Skeletal muscle cell (primary cell): ENCODE measurements at regions not wholly inside any gene's neighbourhood (a gene's known extent, or its start where the extent isn't known, plus 50 kb on each side); places are given as distances from the start of the nearest gene placed in this dataset.

Source experiments
- DNase-seq: peaks from one replicate; pipeline ENCODE4 v3.0.0-alpha.2; 2010; ENCODE audit warnings: low read depth
- H3K4me3 ChIP-seq: 2 replicates; pipeline ENCODE4 v1.5.1; 2011; ENCODE audit warnings: low read depth, mild to moderate bottlenecking, control low read depth, low read length, moderate library complexity

DNA sequence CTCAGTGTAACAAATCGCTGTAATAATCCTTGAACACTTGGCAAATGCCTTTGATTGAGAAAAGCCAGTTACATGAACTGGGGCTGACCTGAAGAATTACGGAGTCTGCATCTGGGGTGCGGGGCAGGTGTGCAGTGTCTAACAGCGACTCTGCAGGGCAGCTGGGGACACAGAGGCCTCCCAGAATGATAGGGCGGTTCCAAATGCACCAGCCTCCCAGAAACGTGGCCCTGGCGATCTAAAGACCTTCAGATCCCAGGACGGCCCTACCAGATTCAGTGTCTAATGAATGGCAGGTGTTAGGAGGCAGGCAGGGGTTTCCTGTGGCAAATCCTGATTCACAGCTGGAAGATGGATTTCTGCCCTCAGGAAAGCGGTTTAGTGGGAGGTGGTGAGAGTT lies 100.5 kb upstream of the RGMA start:
- DNase-seq: no peak
- H3K4me3 ChIP-seq: no peak overlapping the region

DNA sequence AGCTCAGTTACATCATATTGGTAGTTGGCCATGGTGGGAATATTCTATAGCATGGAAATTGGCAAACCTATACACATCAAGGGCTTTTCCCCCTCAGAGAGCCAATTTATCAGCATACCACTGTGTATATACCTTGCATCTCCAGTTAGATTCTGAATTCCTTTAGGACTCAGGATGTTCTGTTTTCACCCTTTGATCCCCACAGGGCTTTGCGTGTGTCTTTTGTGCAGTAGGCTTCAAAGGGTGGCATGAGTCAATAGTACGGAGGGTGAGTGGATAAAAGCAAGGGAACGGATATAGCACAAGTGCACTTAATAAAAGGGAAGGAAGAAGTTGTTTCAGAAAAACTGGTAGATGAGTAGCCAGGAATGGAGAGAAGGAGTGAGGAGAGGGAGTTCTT lies 99.2 kb upstream of the RGMA start:
- no peak for DNase-seq

GRCh38 chr15:93185796-93186195 lies 96.8 kb upstream of the RGMA start:
- no peak for DNase-seq
- H3K4me3 ChIP-seq: no peak overlapping the region

More for the DNA sequence above, 99.2 kb upstream of the RGMA start:
- H3K4me3 ChIP-seq: no peak overlapping the region

DNA sequence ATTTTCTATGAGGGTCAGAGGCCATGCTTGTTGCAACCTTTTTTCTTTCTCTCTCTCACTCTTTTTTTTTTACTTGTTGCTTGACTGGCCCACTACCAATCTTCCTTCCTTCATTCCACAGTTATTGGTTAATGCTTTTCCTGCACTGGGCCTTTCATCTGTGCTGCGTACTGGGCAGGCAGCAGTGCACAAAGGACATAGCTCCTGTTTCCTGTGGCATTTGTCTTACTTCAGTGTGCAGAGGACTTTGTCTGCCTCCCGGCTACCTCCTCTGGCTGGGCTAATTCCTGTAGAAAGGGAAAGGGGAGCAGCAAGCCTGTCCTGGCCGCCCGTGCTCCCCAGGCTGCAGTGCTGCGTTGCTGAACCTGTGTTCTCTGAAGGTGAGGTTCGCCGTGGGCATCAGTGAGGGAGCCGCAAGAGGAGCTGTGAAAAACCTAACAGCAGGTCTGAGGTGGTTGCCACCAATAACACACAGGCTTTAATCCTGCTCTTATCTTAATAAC lies 93.7 kb upstream of the RGMA start:
- no peak overlapping the region for H3K4me3 ChIP-seq
- DNase-seq: no peak

DNA sequence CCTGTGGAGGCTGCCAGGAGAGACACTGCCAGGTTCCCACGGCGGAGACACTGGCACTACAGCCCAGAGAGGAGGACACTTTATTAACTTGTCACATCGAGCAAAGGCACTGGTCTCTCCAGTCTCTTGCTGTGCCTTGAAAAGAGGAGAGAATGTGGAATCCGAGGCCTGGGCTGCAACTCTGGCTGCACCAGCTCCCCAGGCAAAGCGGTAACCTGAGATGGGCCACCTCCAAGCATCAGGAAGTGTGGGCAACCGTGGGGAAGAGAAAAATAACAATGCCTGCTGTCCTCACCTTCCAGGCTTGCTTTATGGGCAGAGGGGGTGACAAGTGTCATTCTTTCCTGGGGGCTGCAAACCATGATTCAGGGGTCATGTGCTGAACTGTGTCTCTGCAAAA lies 91.6 kb upstream of the RGMA start:
- H3K4me3 ChIP-seq: no peak overlapping the region
- DNase-seq: no peak

DNA sequence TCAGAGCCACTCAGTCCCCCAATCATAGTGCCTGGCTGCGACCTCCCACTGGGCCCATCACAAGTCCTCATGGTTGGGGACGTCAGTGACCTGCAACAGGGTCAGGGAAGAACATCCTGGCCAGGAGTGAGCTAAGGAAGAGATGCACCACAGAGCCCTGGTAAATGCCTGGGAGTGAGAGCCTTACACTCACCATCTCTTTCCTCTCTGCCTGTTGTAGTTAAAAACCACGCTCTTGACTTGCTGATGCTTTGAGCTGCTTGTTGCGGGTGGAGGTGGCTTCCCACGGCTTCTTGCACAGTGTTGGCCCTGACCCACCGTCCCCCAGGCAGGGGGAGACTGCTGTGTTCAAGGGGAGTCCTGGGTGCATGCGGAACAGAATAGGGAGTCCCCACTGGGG lies 91.1 kb upstream of the RGMA start:
- H3K4me3 ChIP-seq: no peak overlapping the region
- DNase-seq: no peak

- no peak overlapping the region for H3K4me3 ChIP-seq
These were observed 90.7 kb upstream of the RGMA start for GRCh38 chr15:93179700-93180102.

GRCh38 chr15:93179072-93179471 lies 90.1 kb upstream of the RGMA start:
- no peak for DNase-seq
- no peak overlapping the region for H3K4me3 ChIP-seq

More at GRCh38 chr15:93179700-93180102, 90.7 kb upstream of the RGMA start:
- DNase-seq: no peak

DNA sequence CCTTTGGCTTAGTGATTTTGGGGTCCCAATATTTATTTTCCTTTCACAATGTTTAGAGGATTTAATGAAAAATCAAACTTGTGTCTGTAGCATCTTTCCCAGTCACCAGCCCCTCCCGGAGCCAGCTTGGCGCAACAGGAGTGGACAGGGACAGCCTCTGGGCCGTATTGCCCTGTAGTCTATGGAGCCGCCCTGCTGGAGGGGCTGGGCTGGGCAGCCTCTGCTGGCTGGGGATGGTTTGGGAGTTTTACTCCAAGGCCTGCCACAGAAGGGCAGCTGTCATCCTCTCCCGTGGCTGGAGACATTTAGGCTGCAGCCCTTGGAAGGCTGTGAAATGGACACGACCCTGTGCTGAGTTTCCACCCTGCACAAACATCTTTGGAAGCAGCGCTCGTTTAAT lies 89.4 kb upstream of the RGMA start:
- no peak overlapping the region for H3K4me3 ChIP-seq
- DNase-seq: no peak

DNA sequence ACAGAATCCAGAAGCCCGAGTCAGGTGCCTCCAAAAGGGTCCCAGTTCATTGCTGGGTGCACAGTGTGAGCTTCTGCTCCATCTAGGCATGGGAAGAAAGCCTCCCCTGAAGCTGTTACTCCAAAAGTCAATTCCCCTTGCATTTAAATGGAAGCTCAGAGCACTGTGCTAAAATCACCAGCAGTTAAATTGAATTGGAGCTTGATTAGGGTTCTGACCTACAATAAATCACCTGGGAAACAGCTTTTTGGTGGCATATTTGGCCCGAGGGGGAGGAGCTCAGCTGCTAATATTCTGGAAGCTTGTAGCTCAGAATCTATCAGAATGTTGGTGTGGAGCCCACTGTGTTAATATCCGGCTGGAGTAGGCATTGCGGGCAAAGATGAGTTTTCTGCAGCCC lies 87.1 kb upstream of the RGMA start:
- DNase-seq: no peak
- H3K4me3 ChIP-seq: no peak overlapping the region

GRCh38 chr15:93174836-93175235 lies 85.8 kb upstream of the RGMA start:
- H3K4me3 ChIP-seq: no peak overlapping the region
- DNase-seq: no peak

DNA sequence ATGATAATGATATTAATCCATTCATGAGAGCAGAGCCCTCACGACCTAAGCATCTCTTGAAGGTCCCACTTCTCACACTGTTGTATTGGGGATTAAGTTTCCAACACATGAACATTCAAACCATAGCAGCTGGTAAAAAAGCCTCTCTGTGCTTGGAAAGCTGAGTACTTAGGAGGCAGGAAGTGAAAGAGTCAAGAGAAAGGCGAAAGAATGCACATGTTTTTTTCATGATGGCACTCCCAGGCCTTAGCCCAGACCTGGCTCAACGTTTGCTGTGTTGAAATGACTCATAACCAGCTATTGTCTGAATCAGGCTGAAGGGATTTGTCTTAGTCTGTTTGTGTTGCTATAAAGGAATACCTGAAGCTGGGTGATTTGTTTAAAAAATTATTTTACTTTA lies 84.4 kb upstream of the RGMA start:
- H3K4me3 ChIP-seq: no peak overlapping the region
- DNase-seq: no peak

DNA sequence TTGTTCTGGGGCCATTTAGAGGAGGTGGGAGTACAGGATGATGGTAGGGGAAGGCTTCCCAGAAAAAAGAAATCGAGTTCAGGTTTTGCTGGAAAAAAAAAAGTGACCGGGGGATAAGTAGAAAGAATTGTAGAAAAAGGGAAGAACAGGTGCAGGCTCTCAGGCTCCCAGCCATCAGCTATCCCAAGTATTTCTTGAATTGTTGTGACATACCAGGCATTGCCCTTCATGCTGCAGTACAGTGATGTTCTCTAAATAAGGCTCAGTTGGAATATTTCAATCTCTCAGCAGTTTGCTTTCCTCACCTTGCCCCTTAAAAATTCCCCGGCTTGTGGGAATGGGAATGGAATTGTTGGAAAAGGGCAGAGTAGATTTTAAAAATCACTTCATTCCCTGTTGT lies 82.5 kb upstream of the RGMA start:
- no peak for DNase-seq
- H3K4me3 ChIP-seq: no peak overlapping the region

GRCh38 chr15:93170329-93170728 lies 81.3 kb upstream of the RGMA start:
- no peak for DNase-seq

GRCh38 chr15:93168910-93169309 lies 79.9 kb upstream of the RGMA start:
- DNase-seq: no peak

More at GRCh38 chr15:93170329-93170728, 81.3 kb upstream of the RGMA start:
- no peak overlapping the region for H3K4me3 ChIP-seq

DNA sequence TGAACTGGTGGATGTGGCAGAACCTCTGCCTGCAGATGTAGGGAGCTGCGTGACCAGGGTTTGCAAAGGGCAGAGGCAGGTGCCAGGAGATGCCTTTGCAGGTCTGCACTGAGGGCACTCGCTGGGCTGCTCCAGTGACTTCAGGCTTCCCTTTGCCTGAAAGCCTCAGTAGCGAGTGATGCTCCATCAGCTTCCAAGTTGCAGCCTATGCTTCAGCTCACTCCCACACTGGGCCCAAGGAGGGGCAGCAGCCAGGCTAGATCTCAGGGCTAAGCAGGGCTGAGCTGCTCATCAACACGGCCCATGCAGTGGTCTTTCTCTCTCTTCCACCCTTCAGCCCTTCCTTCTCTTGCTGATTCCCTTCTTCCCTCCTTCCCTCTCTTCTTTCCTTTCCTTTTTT lies 78.3 kb upstream of the RGMA start:
- no peak overlapping the region for H3K4me3 ChIP-seq
- DNase-seq: no peak

More at GRCh38 chr15:93168910-93169309, 79.9 kb upstream of the RGMA start:
- H3K4me3 ChIP-seq: no peak overlapping the region

DNA sequence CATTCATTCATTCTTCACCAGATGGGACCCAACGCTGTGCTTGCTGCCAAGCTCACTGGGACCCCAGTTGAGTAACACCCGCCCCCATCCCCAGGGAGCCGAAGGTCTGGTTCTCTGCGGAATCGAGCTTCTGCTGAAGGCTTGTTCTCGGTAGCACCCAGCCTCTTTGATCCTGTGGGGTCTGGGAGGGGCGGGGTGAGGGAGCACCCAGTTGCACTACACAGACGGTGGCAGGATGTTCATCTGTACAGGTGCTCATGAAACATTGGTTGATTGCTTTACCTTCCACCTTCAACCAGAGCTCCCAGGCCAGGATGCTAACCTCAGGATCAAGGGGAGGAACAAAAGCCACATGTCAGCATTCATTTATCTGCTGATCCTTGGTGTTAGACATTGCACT lies 77.7 kb upstream of the RGMA start:
- no peak for DNase-seq
- no peak overlapping the region for H3K4me3 ChIP-seq

DNA sequence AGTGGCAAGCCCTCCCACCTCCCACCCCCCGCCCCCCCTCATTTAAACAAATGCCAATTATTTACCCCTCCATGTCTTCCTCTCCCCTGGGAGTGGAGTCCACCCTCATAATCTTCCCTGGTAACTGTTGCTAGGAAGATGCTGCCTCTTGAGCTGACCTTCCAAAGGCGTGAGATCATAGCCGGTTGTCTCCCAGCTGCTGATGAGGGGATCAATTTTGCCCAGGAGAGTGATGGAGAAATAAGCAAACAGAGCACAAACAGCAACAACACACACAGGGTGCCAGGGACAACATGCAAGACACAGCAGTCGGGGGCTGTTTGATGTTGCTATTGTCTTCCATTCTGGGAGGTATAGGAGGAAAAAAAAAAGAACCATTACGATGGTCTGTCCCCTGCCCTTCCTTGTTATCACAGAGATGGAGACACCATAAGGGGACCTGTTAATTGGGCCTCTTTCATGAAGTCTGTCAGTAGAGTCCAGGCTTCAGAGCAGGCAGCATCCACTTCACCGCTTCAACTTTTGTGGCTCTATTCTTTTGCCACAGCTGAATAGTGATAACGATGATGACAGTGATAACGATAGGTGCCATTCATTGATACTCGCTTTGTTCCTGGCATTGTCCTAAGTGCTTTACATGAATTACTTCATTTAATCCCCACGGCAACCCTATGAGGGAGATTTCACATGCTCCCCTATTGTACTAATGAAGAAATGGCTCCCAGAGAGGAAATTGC lies 76.9 kb upstream of the RGMA start:
- H3K4me3 ChIP-seq: no peak overlapping the region

DNA sequence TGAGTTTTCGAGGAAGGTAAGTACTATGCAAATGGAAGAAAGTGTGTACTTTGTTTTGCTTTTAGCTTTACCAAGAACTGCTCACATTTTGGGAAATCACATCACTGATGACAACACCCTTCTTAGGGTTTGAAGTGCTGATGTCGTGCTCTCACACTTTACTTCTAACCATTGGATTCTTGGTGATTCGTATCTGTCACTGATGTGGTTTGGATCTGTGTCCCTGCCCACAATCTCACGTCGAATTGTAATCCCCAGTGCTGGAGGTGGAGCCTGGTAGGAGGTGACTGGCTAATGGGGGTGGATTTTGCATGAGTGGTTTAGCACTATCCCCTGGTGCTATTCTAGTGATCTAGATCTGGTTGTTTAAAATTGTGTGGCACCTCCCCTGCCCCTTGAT lies 75.4 kb upstream of the RGMA start:
- DNase-seq: no peak

More for the DNA sequence above, 76.9 kb upstream of the RGMA start:
- no peak for DNase-seq

GRCh38 chr15:93162560-93162959 lies 73.5 kb upstream of the RGMA start:
- H3K4me3 ChIP-seq: no peak overlapping the region
- DNase-seq: no peak

More for the DNA sequence above, 75.4 kb upstream of the RGMA start:
- no peak overlapping the region for H3K4me3 ChIP-seq

- no peak for DNase-seq
- no peak overlapping the region for H3K4me3 ChIP-seq
These were observed 70.9 kb upstream of the RGMA start for GRCh38 chr15:93159930-93160329.
